ENCODE measurements at regions not wholly inside any gene's neighbourhood (a gene's known extent, or its start where the extent isn't known, plus 50 kb on each side); places are given as distances from the start of the nearest gene placed in this dataset.
"Not testable (repeated sequence)": the region's sequence is repeated elsewhere in the genome, so short reads cannot be mapped to it uniquely, and the experiment has no call there.

DNA sequence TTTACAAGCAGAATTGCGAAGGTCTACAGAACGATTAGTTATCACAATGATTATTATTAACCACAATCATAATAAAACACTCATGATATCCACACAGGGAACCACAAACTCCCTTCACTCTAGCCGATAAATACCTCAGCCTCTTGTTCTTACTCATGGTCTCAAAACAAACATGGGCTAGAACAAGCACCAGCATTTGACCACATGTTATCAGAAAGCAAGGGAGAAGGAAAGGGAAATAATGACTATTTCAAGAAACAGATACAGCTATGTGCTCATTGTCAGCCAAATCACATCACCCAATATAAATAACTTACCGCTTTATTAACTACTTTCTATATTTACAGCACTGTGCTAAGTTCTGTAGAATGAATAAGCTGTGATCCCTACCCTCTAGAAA, 663.2 kb upstream of the HTR2C start:
- no peak for DNase-seq (ENCODE audit: low read depth, low spot score)

DNA sequence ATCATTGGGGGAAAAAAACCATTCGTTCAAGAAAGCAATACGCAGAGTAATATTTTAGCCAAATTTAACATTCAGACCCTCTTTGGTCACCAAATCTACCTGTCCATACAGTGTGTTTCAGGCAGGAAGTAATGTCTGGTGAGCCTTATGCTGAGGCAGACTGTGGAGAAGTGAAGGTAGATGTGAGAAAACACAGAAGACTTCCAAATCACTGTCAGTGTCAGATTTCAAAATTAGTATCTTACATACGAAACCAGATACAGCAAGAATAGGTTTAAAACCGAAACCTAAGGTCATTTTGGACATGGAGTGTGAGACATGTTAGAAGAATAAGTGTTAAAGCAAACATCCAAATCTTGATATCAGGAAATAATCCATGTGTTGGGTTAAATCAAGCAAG, 664.5 kb upstream of the HTR2C start:
- DNase-seq (ENCODE audit: low read depth, low spot score): no peak

DNA sequence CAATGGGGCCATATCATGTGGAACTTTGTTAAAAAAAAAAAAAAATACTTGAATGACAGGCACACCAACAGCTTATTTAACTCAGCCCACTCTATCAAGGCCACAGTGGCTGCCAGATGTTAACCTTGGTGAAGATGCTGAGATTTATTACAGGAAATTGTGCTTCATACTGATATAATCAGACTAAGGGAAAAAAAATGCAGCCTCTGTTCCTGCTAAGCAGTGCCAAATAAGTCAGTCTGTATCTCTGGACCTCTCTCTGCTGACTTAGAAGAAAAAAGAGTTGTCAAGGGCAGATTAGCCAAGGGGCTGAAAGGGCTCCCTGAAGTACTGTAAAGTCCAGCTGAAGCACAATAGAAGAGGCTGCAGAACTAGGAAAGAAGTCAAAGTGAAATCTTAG, 677.7 kb upstream of the HTR2C start:
- no peak for DNase-seq (ENCODE audit: low read depth, low spot score)

DNA sequence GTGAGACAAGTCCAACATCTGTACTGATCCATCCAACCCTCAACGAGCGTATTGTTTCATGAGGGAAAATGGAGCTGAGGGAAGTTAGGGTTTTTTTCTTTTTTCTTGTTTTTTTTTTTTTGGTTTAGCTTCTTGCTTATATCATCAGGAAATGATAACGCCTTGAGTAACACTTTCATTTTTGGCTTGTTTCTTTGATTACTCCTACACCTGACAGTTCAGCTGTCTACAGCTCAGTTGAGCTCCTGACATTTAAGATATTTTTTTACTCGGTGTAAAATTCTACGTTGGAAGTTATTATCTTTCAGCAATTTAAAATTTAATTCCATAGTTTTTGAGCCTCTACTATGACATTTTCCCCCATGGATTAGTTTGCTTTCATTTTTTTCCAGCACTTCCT, 691.0 kb upstream of the HTR2C start:
- no peak for DNase-seq (ENCODE audit: low read depth, low spot score)

DNA sequence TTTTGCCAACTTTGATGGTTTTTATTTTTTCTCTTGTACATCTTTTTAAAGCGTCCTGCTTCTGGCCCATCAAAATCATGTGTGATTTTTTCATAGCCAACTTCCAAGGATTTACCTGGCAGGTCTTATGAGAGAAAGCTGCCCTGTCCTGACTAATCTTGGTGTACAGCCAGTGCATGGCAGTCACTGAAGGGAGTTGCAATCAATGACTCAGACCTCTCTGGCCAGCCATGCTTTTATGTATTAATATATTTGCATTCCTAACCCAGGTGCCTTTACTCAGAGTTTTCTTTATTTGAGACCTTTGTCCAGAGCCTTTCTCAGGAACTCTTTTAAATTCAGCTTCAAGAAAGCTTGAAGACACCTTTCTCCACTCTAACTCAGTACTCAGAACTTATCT, 691.5 kb upstream of the HTR2C start:
- no peak for DNase-seq (ENCODE audit: low read depth, low spot score)

DNA sequence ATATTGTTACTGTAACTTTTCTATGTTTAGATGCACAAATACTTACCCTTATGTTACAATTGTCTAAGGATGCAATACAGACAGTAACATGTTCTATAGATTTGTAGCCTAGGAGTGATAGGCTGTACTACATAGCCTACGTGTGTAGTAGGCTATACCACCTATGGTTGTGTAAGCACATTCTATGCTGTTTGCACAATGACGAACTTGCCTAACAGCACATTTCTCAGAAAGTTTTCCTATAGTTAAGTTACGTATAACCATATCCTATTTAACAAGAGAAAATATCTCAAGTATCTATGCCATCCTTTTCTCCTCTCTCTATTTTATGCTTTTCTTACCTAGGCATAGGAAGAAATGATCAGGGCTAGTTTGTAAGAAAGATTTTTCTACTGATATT, 710.8 kb upstream of the HTR2C start:
- DNase-seq (ENCODE audit: low read depth, low spot score): no peak

DNA sequence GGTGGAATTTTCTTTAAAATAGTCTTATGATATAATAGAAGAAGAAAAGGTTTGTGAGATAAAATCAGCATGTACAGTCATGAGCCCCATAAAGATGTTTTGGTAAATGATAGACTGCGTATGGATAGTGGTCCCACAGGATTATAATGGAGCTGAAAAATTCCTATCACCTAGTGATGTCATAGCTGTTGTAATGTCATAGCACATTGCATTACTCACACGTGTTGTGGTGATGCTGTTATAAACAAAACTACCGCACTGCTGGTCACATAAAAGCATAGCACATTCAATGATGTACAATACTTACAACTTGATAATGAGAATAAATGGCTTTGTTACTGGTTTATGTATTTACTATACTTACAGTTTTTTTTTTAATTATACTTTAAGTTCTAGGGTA, 715.2 kb upstream of the HTR2C start:
- DNase-seq (ENCODE audit: low read depth, low spot score): no peak

DNA sequence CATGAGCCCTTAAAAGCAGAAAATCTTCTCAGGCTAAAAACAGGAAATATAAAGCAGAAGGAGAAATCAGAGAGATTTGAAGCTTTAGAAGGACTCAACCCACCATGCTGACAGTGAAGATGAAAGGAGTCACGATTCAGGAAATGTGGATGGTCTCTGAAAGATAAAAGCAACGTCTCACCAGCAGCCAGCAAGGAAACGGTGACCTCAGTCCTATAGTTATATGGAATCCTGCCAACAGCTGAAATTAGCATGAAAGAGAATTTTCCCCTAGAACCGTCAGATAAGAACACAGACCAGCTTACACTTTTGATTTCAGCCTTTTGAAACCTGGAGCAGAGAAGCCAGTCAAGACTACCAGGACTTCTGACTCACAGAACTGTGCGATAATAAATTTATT, 715.7 kb upstream of the HTR2C start:
- no peak for DNase-seq (ENCODE audit: low read depth, low spot score)

DNA sequence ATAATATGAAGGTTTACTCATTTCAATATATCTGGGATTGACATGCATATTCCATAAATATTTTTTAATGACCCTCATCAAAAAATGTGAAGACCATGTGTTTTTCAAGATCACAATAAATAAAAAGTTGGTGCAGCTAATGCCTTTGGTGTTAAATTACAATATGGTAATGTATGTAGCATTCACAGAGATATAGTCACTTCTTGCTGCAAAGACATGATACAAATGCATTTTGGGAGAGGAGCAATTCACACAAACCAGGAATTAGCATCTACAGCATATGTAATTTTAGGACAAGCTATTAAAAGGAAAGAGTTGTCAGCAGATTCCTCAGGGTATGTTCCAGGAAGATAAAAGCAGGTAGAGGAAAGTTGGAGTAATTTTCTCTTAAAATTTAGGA, 734.5 kb upstream of the HTR2C start:
- DNase-seq (ENCODE audit: low read depth, low spot score): no peak

DNA sequence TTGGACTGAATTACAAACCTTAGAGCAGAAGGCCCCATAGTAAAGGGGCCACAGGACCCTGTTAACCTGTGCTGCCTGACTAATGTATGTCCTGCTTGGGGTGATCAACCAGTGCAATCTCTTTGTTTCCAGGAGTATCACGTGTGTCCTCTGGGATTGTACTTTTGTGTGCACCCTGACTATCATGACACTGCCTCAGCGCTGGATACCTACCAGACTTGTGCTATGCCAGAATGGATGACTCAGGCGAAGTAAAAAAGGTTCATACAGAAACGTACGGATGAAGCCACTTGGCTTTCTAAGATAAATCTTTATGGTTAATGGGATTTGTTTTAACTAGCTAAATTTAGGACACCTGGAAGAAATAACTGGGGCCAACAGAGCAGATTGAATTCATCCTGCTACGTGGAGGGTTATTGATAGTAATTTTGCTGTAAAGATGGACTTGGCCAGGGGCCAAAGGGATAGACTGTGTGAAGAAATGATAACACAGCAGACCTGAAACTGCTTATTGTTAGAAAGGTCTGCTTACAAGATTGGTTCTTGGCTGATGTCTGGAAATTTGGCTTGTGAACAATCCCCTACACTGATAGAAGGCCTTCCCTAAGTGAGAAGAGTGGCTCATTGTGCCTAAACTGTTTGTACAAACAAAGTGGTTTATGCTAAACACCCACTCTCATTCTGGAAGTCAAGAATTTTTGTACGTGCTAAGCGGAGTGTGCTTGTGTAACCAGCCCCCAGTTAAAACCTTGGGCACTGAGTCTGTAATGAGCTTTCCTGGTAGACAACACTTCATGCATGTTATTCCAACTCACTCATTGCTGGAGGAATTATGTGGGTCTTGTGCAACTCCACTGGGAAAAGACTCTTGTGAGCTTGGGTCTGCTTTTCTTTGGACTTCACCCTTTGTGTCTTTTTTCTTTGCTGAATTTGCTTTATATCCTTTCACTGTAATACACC, 750.5 kb upstream of the HTR2C start:
- no peak for DNase-seq (ENCODE audit: low read depth, low spot score)

DNA sequence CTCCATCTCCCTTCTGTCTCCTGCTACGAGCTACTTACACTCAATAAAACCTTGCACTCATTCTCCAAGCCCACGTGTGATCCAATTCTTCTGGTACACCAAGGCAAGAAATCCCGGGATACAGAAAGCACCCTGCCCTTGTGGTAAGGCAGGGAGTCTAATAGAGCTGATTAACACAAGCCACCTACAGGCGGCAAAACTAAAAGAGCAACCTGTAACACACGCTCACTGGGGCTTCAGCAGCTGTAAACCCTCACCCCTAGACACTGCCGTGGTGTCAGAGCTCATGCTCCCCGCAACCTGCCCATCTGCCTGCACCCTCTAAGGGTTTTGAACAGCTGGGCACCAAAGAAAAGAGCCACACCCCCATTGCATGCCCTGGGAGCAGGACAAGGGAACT, 755.4 kb upstream of the HTR2C start:
- DNase-seq (ENCODE audit: low read depth, low spot score): no peak

DNA sequence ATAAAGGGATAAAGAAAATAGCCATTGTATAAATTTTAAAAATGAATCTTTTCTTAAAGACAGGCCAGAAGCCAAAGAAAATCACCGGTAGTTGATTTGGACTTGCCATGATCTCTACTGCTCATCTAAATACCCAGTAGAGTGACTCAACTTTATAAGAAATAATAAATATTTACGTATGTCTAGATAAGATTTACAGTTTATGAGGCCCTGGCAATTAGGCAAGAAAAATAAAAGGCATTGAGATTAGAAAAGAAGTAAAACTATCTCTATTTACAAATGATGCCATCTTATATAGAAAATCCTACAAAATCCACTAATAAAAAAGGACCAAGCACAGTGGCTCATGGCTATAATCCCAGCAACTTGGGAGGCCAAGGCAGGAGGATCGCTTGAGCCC, 765.5 kb upstream of the HTR2C start:
- no peak for DNase-seq (ENCODE audit: low read depth, low spot score)

DNA sequence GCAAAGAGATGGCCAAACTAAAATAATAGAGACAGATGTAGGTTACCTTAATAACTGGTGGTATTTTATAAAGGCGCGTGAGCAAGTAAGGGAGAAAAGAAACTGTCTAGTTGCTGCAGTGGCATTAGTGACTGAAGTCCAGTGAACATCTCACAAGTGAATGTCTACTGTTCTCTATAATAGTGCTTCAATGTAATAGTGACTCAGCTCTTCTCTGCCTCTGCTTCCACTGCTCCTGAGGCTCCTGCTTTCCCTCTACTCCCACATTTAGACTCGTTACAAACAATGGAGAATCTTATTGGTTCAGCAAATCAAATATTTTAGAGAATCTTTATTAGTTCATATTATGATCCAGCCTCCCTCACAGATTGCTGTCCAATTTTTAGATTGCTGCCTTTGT, 779.1 kb upstream of the HTR2C start:
- no peak for DNase-seq (ENCODE audit: low read depth, low spot score)

DNA sequence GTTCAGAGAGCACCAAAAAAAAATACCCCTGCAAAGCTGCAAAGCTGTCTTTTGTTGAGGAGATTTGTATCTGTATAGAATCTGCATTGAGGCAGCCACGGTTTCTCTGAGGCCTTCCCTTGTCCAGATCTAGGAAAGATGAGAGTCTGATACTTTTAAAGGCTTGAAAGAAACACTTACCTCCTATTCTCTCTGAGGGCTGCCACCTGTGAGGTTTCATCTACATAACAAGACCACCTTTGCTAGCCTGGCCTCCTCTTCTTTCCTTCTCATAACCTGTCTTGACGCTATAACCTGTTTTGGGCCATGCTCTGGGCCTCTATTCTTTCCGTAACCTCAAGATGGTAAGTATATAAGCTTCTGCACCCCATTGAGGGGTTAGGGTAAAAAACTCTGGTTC, 779.6 kb upstream of the HTR2C start:
- DNase-seq (ENCODE audit: low read depth, low spot score): no peak

DNA sequence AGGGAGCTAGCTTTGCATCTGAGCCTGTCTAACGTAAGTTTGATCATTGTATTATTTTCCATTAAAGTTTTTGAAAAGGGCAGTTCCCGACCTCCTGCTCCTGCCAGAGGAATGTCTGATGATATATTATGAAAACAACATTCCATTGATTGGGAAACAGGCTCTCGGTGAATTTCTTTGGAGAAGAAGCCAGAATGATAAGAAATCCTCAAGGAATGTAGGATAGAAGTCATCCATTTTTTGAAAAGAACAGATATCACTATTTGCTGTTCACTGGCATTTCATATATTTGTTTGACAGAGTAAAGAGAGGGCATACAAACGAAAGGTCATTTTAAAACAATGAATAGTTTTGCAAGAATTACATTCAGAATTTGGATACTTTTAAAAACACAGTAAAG, 781.0 kb upstream of the HTR2C start:
- no peak for DNase-seq (ENCODE audit: low read depth, low spot score)

DNA sequence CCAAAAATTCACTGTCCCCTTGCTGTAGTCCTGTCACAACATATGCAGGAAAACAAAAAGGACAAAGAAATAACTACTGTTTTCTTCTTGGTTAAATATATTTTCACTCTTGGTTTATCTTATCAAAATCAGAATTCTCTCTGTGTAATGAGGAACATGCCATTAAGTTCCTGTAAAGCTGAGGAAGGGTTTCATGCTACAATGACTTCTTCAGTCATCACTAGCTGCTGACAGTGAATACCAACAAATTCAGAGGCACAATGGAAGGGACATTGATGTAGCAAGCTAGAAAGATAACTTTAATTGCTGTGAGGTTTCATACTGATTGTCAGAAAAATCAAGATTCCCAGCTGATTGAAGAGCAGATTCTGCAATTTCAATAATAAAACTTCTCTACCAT, 782.9 kb upstream of the HTR2C start:
- DNase-seq (ENCODE audit: low read depth, low spot score): no peak

DNA sequence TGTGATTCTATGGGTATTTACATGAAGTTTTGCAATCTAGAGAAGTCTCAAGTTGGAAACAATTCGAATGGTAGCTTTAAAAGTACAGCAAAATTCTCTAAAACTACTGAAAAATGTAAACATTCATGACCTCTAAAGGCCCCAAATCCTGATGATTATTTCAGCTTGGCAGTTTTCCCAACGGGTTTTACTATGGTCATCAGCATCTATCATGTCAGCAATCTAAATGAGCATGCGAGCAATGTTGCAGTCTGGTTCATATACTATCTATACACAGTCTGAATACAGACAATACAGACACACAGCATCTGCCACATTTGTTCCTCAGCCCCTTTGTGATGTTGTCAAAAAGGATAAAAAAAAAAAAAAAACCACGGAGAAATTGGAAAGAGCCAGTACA, 790.3 kb upstream of the HTR2C start:
- DNase-seq (ENCODE audit: low read depth, low spot score): no peak

DNA sequence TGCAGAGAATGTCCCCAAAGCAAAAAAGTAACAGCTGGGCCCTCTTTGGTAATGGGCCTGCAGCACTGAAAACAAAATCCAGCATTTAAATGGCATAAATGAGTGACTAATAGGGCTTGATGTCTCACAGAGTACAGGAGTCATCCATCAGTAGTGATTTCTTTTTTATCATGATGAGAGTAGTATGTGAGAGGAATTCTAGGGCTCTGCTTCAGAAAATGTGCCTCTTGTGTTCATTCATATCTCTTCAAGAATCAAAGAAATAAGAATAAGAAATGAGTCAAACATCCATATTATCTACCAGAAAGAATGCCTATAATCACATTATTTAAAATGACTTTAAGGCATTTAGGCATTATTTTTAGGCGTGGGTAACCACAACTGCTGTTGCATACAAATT, 792.9 kb upstream of the HTR2C start:
- DNase-seq (ENCODE audit: low read depth, low spot score): no peak

DNA sequence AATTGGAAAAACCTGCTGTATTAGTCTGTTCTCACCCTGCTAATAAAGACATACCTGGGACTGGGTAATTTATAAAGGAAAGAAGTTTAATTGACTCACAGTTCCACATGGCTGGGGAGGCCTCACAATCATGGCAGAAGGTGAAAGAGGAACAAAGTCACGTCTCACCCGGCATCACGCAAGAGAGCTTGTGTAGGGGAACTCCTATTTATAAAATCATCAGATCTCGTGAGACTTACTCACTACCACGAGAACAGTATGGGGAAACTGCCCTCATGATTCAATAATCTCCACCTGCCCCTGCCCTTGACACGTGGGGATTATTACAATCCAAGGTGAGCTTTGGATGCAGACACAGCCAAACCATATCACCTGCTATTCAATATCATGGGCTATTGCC, 799.1 kb upstream of the HTR2C start:
- DNase-seq (ENCODE audit: low read depth, low spot score): not testable (repeated sequence)

DNA sequence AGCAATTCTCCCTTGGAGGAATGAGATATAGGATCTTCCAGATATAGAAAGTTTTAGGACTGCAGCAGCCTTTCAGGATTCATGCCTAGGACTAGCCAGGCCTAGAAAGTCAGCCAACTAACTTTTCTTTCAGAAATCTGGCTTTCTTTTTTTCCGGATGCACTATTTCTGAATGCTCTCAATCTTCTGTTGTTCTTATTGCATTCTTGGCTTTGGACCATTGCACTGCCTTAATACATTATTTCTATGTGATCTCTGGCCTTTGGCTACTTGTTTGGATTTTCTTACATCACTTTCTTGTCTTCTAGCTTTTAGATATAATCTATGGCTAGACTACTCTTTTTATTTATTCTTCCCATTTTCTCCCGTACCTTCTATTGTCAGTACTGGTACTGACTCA, 813.1 kb upstream of the HTR2C start:
- DNase-seq (ENCODE audit: low read depth, low spot score): no peak

DNA sequence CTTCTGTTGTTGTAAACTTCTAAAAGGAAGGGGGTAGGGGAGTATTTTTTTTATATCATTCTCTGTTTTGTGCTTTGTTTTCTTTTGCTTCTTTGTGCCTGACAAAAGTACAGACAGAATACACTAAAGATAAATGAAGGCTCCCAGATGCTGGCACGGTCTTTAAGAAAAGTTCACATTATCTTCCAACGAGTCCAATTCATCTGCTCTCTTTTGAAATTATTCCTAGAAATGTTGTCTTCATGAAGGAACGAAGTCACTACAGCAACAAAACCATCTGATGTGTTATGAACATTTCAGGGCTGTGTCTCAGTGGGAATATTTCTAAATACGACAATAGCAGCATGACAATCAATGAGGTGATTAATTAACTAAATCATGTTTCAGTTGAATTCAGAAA, 813.8 kb upstream of the HTR2C start:
- no peak for DNase-seq (ENCODE audit: low read depth, low spot score)

DNA sequence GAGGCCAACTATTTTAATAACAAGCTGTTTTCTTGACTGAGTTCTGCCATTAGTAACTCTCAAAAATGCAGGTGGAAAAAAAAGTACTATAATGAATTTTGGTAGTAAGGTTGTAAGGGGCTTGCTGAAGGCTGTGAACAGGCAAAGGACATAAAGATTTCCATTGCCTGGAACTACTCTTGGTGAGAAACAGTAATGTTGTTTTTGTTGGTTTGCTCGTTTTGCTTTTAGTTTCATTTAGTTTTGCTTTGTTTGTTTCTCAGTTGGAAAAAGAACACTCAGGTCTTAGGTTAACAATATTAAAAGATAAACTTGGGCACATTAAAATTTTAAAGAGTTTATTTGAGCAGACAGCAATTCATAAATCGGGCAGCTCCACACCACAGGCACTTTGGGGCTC, 824.5 kb upstream of the HTR2C start:
- DNase-seq (ENCODE audit: low read depth, low spot score): no peak

DNA sequence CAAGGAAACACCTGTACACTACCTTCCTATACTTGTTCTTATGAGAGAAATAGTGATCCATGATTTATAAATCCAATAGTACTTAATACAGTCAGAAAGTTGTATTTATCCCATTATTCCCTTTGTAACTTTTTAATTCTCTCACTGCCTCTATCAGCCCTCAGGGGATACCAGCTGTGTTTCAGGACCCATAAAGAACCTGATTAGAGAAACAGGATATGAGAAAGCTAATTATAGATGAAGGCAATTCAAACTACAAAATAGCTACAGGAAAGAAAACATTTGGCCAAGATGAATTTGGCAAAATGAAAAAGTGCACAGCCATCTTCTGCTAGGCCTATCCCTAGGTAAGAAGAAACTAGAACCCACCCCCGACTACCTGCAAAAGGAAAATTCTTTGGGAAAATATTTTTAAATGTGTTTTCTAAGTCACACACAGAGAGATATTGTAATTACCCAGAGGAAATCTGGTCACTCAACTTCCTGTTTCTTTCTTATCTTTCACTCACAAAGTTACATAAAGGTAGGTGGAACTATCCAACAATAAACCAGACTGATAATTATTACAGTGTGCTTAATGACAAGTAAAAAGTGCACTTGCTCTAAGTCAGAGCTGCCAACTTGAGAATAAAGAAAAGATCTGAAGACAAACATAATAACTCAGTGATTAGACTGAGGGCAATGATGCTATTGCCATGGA, 836.5 kb upstream of the HTR2C start:
- DNase-seq (ENCODE audit: low read depth, low spot score): no peak

Data from iPS DF 19.7 (cell line).